ENCODE measurements at regions not wholly inside any gene's neighbourhood (a gene's known extent, or its start where the extent isn't known, plus 50 kb on each side); places are given as distances from the start of the nearest gene placed in this dataset.

- no peak for TF ChIP-seq CTCF (IDR thresholded peaks at IDR 0.05)
- intact Hi-C loops (cut with micrococcal nuclease): no loop called here
- no peak overlapping the region for H3K4me3 ChIP-seq (replicated peaks in 1 of 3; ENCODE audit: low read depth in 2 of 3, low read length in 3 of 3)
- DNase-seq: no peak
- Mint-ChIP-seq H3K4me1 (no peaks in the 10 kb centered on the region), H3K4me3 (no peak overlapping the region), H3K36me3 (no peaks in the 10 kb centered on the region), H3K27me3 (ENCODE audit: low read depth in 3 of 3) (peaks cover 0 to 2% (median 2%) of the 10 kb centered on the region in 3 donors), H3K9me3 (peaks cover 0 to 5% (median 0%) of the 10 kb centered on the region in 7 donors), H3K27ac (no peak overlapping the region)
- H2AFZ ChIP-seq (ENCODE audit: insufficient read depth, low read depth, low read length, poor library complexity, severe bottlenecking): no peak overlapping the region
- no peaks in the 10 kb centered on the region for H4K20me1 ChIP-seq (ENCODE audit: insufficient read depth, low read length)
- no peaks in the 10 kb centered on the region for H3K79me2 ChIP-seq (ENCODE audit: insufficient read depth, low read length)
- H3K9ac ChIP-seq (ENCODE audit: insufficient read depth, low read length, poor library complexity, severe bottlenecking): no peak overlapping the region
- peaks cover 1% of the 10 kb centered on the region in 2 donors for H3K4me1 ChIP-seq (ENCODE audit: control insufficient read depth in 1 of 2, insufficient read depth in 2 of 2, low read length in 2 of 2)
- 100% methylated on average over 1 of the region's 4 CpGs for WGBS (ENCODE audit: insufficient coverage)
- H3K36me3 ChIP-seq (replicated peaks in 1 of 2; ENCODE audit: control insufficient read depth in 1 of 2, insufficient read depth in 2 of 2, low read length in 2 of 2): no peaks in the 10 kb centered on the region
- no peak overlapping the region for H3K27ac ChIP-seq (ENCODE audit: low read depth in 1 of 2, low read length in 2 of 2)
- H3K27me3 ChIP-seq (ENCODE audit: control insufficient read depth in 2 of 2, insufficient read depth in 2 of 2, low read length in 2 of 2): no peaks in the 10 kb centered on the region
- no peaks in the 10 kb centered on the region for H3K9me3 ChIP-seq (replicated peaks in 1 of 2; ENCODE audit: control insufficient read depth in 1 of 2, insufficient read depth in 1 of 2, low read length in 2 of 2)
- no peak overlapping the region for H3K4me2 ChIP-seq (replicated peaks; ENCODE audit: extremely low read depth, low read length, poor library complexity, severe bottlenecking)
Measured at GRCh38 chr5:167915237-167915636, 376.2 kb upstream of the WWC1 start.

GRCh38 chr5:167916261-167916691 is 375.2 kb upstream of the WWC1 start:
- H3K36me3 Mint-ChIP-seq: no peaks in the 10 kb centered on the region

More at GRCh38 chr5:167916261-167916691, 375.2 kb upstream of the WWC1 start:
- H3K9me3 Mint-ChIP-seq: peaks cover 0 to 3% (median 0%) of the 10 kb centered on the region in 7 donors
- WGBS (ENCODE audit: insufficient coverage): 94% methylated on average over 4 of the region's 8 CpGs
- H3K27ac Mint-ChIP-seq: no peak overlapping the region
- H3K27me3 Mint-ChIP-seq (ENCODE audit: low read depth in 3 of 3): peaks cover 0 to 2% (median 0%) of the 10 kb centered on the region in 3 donors
- Histone ChIP-seq H4K20me1 (ENCODE audit: insufficient read depth, low read length) (no peaks in the 10 kb centered on the region), H2AFZ (ENCODE audit: insufficient read depth, low read depth, low read length, poor library complexity, severe bottlenecking) (no peak overlapping the region), H3K9ac (ENCODE audit: insufficient read depth, low read length, poor library complexity, severe bottlenecking) (no peak overlapping the region), H3K27me3 (ENCODE audit: control insufficient read depth in 2 of 2, insufficient read depth in 2 of 2, low read length in 2 of 2) (no peaks in the 10 kb centered on the region), H3K36me3 (replicated peaks in 1 of 2; ENCODE audit: control insufficient read depth in 1 of 2, insufficient read depth in 2 of 2, low read length in 2 of 2) (no peaks in the 10 kb centered on the region), H3K4me1 (ENCODE audit: control insufficient read depth in 1 of 2, insufficient read depth in 2 of 2, low read length in 2 of 2) (peaks cover 6 to 9% of the 10 kb centered on the region in 2 donors), H3K4me3 (replicated peaks in 1 of 3; ENCODE audit: low read depth in 2 of 3, low read length in 3 of 3) (no peak overlapping the region), H3K79me2 (ENCODE audit: insufficient read depth, low read length) (no peaks in the 10 kb centered on the region), H3K9me3 (replicated peaks in 1 of 2; ENCODE audit: control insufficient read depth in 1 of 2, insufficient read depth in 1 of 2, low read length in 2 of 2) (no peaks in the 10 kb centered on the region), H3K27ac (ENCODE audit: low read depth in 1 of 2, low read length in 2 of 2) (no peak overlapping the region), H3K4me2 (replicated peaks; ENCODE audit: extremely low read depth, low read length, poor library complexity, severe bottlenecking) (no peak overlapping the region)
- no peak for TF ChIP-seq CTCF (IDR thresholded peaks at IDR 0.05)
- no peak overlapping the region for H3K4me3 Mint-ChIP-seq
- H3K4me1 Mint-ChIP-seq: peaks cover 4% of the 10 kb centered on the region
- DNase-seq: no peak
- intact Hi-C loops (cut with micrococcal nuclease): no loop called here

All from CD14-positive monocyte (primary cell).